ENCODE measurements at regions not wholly inside any gene's neighbourhood (a gene's known extent, or its start where the extent isn't known, plus 50 kb on each side); places are given as distances from the start of the nearest gene placed in this dataset.

DNA sequence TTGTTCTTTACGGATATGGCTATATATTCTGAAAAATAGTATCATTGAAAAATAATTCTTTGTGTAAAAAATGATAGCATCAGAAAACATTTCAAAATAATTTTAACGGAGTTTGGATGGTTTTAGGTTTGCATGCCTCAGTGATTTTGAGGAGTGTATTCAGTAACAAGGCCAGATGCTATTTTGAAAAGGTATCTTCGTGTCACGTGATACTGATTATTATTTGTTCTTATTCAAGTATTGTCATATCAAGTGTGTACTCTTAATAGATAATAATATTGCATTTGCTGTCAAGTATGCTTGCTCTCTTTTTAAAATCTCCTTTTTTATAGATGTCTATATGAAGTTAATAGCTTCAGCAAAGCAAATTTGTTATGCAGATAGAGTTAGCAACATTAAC, 313.1 kb upstream of the PTPRD start:
- Histone ChIP-seq H3K27ac (no peak overlapping the region), H3K4me3 (no peak overlapping the region), H3K4me1 (no peaks in the 10 kb centered on the region), H3K27me3 (no peaks in the 10 kb centered on the region), H3K36me3 (no peaks in the 10 kb centered on the region), H3K9me3 (no peaks in the 10 kb centered on the region)
- TF ChIP-seq, protein P1, sequence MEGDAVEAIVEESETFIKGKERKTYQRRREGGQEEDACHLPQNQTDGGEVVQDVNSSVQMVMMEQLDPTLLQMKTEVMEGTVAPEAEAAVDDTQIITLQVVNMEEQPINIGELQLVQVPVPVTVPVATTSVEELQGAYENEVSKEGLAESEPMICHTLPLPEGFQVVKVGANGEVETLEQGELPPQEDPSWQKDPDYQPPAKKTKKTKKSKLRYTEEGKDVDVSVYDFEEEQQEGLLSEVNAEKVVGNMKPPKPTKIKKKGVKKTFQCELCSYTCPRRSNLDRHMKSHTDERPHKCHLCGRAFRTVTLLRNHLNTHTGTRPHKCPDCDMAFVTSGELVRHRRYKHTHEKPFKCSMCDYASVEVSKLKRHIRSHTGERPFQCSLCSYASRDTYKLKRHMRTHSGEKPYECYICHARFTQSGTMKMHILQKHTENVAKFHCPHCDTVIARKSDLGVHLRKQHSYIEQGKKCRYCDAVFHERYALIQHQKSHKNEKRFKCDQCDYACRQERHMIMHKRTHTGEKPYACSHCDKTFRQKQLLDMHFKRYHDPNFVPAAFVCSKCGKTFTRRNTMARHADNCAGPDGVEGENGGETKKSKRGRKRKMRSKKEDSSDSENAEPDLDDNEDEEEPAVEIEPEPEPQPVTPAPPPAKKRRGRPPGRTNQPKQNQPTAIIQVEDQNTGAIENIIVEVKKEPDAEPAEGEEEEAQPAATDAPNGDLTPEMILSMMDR (IDR thresholded peaks at IDR 0.05), result no peak
- no peak for TF ChIP-seq POLR2AphosphoS5 (IDR thresholded peaks at IDR 0.05; ENCODE audit: insufficient read depth in 1 of 2, low read depth in 1 of 2)
- TF ChIP-seq POLR2A (IDR thresholded peaks at IDR 0.05), result no peak
- intact Hi-C loops (cut with DNase I), result no loop called here
- DNase-seq (ENCODE audit: extremely low spot score in 2 of 2), result no peak

- no peak for TF ChIP-seq POLR2A (IDR thresholded peaks at IDR 0.05)
- TF ChIP-seq, protein P1 (IDR thresholded peaks at IDR 0.05), result no peak
- TF ChIP-seq POLR2AphosphoS5 (IDR thresholded peaks at IDR 0.05; ENCODE audit: insufficient read depth in 1 of 2, low read depth in 1 of 2), result no peak
- intact Hi-C loops (cut with DNase I), result no loop called here
- Histone ChIP-seq H3K4me1 (no peaks in the 10 kb centered on the region), H3K27ac (no peak overlapping the region), H3K4me3 (no peak overlapping the region), H3K36me3 (no peaks in the 10 kb centered on the region), H3K9me3 (no peaks in the 10 kb centered on the region), H3K27me3 (no peaks in the 10 kb centered on the region)
- DNase-seq (ENCODE audit: extremely low spot score in 2 of 2), result no peak
These were observed 315.6 kb upstream of the PTPRD start for GRCh38 chr9:10928372-10928771.

DNA sequence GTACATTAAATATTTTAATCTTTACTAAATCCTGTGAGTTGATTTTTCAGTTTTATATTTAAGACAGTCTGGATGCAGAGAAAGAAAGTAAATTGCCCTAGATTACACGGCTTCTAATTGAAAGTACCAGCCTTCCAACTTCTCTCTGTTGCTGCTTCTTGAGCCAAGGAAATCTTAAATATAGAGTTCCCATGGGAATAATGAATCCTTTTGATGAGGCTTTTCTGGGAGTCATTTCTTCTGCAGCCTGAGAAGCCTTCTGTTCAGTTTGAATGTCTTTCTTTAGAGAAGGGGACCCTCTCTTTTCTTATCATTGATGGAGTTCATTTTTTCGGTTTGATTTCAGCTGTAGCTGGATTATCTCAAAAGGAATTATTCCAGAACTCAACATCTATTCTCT, 317.3 kb upstream of the PTPRD start:
- H3K9me3 ChIP-seq, result no peaks in the 10 kb centered on the region
- intact Hi-C loops (cut with DNase I), result no loop called here
- no peaks in the 10 kb centered on the region for H3K36me3 ChIP-seq
- TF ChIP-seq, protein P1 (IDR thresholded peaks at IDR 0.05), result no peak
- TF ChIP-seq POLR2A (IDR thresholded peaks at IDR 0.05), result no peak
- no peak for TF ChIP-seq POLR2AphosphoS5 (IDR thresholded peaks at IDR 0.05; ENCODE audit: insufficient read depth in 1 of 2, low read depth in 1 of 2)
- no peak overlapping the region for H3K27ac ChIP-seq
- H3K27me3 ChIP-seq, result no peaks in the 10 kb centered on the region
- no peaks in the 10 kb centered on the region for H3K4me1 ChIP-seq
- no peak for DNase-seq (ENCODE audit: extremely low spot score in 2 of 2)
- no peak overlapping the region for H3K4me3 ChIP-seq

DNA sequence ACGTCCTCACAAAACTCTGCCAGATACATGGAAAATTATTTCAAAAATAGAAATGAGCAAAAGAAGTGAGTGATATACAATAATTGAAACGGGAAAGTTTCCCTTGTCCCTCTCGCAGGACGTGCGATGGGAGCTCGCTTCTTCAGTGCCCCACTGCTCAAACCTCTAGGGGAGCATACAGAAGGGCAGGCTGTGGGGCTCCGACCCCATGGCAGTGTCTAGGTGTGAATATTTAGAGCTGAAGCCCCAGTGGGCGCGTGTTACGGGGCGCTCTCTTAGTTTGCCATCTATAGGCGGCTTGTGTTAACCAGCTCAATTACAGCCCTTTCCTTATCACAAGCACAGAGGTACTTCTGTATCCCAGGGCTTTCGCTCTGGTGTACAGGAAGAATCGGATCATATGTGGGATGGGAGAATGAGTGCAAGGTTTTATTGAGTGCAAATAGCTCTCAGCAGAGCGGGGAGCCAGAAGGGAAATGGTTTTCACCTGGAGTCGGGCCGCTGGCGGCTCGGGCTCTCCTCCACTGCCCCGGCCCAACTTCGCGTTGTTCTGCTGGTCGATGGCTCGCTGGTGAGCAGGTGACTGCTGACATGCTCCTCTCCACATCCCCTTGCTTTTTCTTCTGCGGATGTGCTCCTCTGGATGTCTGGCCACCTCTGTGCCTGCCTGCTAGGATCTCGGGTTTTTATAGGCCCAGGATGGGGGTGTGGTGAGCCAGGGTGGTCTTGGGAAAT, 334.0 kb upstream of the PTPRD start:
- TF ChIP-seq, protein P1 (IDR thresholded peaks at IDR 0.05), result no peak
- TF ChIP-seq POLR2A (IDR thresholded peaks at IDR 0.05) (no peak), POLR2AphosphoS5 (IDR thresholded peaks at IDR 0.05; ENCODE audit: insufficient read depth in 1 of 2, low read depth in 1 of 2) (no peak)
- Histone ChIP-seq H3K9me3 (no peaks in the 10 kb centered on the region), H3K4me1 (no peaks in the 10 kb centered on the region), H3K4me3 (no peak overlapping the region), H3K27ac (no peak overlapping the region), H3K36me3 (no peaks in the 10 kb centered on the region), H3K27me3 (no peaks in the 10 kb centered on the region)
- intact Hi-C loops (cut with DNase I), result no loop called here
- no peak for DNase-seq (ENCODE audit: extremely low spot score in 2 of 2)

DNA sequence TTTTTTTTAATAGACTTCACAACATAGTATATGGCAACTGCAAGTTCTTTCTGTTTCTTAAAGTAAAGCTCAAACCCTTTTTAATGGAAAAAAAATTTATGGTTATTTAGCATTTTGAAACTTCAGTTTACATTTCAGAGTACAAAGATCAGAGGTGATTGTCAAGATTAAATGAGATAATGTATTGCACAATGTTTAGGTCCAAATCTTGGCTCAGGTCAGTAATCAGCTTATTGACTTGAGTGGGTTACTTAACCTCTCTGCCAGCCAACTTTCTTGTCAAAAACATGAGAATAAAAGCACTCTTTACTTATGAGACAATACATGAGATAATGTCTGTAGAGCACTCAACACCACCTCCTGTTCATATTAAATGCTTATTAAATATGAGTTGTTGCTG, 345.1 kb upstream of the PTPRD start:
- Histone ChIP-seq H3K9me3 (no peaks in the 10 kb centered on the region), H3K27ac (no peak overlapping the region), H3K4me3 (no peak overlapping the region), H3K4me1 (no peaks in the 10 kb centered on the region), H3K36me3 (no peaks in the 10 kb centered on the region), H3K27me3 (no peaks in the 10 kb centered on the region)
- DNase-seq (ENCODE audit: extremely low spot score in 2 of 2), result no peak
- no peak for TF ChIP-seq POLR2A (IDR thresholded peaks at IDR 0.05)
- TF ChIP-seq, protein P1 (IDR thresholded peaks at IDR 0.05), result no peak
- no peak for TF ChIP-seq POLR2AphosphoS5 (IDR thresholded peaks at IDR 0.05; ENCODE audit: insufficient read depth in 1 of 2, low read depth in 1 of 2)
- intact Hi-C loops (cut with DNase I), result no loop called here

All from vagina (tissue), 2 donors.